ENCODE measurements at regions not wholly inside any gene's neighbourhood (a gene's known extent, or its start where the extent isn't known, plus 50 kb on each side); places are given as distances from the start of the nearest gene placed in this dataset.

- no peaks in the 10 kb centered on the region for H3K4me1 ChIP-seq
- TF ChIP-seq POLR2A (IDR thresholded peaks at IDR 0.05) (no peak), CTCF (IDR thresholded peaks at IDR 0.05) (no peak)
- ATAC-seq (no peak), DNase-seq (no peak)
- H3K27ac ChIP-seq: no peak overlapping the region
- intact Hi-C loops (cut with DNase I): no loop called here
- no peaks in the 10 kb centered on the region for H3K27me3 ChIP-seq
- no peaks in the 10 kb centered on the region for H3K9me3 ChIP-seq
- WGBS (ENCODE audit: insufficient coverage, low coverage, low lambda C conversion rate, missing lambda C conversion rate): 45% methylated on average over 5 of the region's 6 CpGs
- no peaks in the 10 kb centered on the region for H3K36me3 ChIP-seq
- no peak overlapping the region for H3K4me3 ChIP-seq
Measured at GRCh38 chr10:130487566-130487965, 351.4 kb downstream of the GLRX3 start.

- Histone ChIP-seq H3K27me3 (no peaks in the 10 kb centered on the region), H3K9me3 (no peaks in the 10 kb centered on the region), H3K4me3 (no peak overlapping the region), H3K36me3 (no peaks in the 10 kb centered on the region), H3K4me1 (no peaks in the 10 kb centered on the region), H3K27ac (no peak overlapping the region)
- DNase-seq: no peak
- intact Hi-C loops (cut with DNase I): no loop called here
- TF ChIP-seq CTCF (IDR thresholded peaks at IDR 0.05): no peak
- no peak for TF ChIP-seq POLR2A (IDR thresholded peaks at IDR 0.05)
- WGBS (ENCODE audit: insufficient coverage, low coverage, low lambda C conversion rate, missing lambda C conversion rate): 29% methylated on average over 5 of the region's 5 CpGs
- no peak for ATAC-seq
Measured at GRCh38 chr10:130489891-130490290, 353.7 kb downstream of the GLRX3 start.

GRCh38 chr10:130491011-130491692 is 355.0 kb downstream of the GLRX3 start:
- Histone ChIP-seq H3K36me3 (no peaks in the 10 kb centered on the region), H3K9me3 (no peaks in the 10 kb centered on the region), H3K27ac (no peak overlapping the region), H3K4me1 (no peaks in the 10 kb centered on the region), H3K4me3 (no peak overlapping the region), H3K27me3 (no peaks in the 10 kb centered on the region)
- ATAC-seq (no peak), DNase-seq (peak in 1 of 3 donors; percentile 11)
- 61% methylated on average over 2 of the region's 5 CpGs for WGBS (ENCODE audit: insufficient coverage, low coverage, low lambda C conversion rate, missing lambda C conversion rate)
- TF ChIP-seq CTCF (IDR thresholded peaks at IDR 0.05) (no peak), POLR2A (IDR thresholded peaks at IDR 0.05) (no peak)
- intact Hi-C loops (cut with DNase I): no loop called here

GRCh38 chr10:130491693-130492050 is 355.5 kb downstream of the GLRX3 start:
- Histone ChIP-seq H3K27ac (no peak overlapping the region), H3K27me3 (no peaks in the 10 kb centered on the region), H3K4me3 (no peak overlapping the region), H3K36me3 (no peaks in the 10 kb centered on the region), H3K9me3 (no peaks in the 10 kb centered on the region), H3K4me1 (no peaks in the 10 kb centered on the region)
- no peak for DNase-seq
- no peak for ATAC-seq
- TF ChIP-seq POLR2A (IDR thresholded peaks at IDR 0.05) (no peak), CTCF (IDR thresholded peaks at IDR 0.05) (no peak)
- WGBS (ENCODE audit: insufficient coverage, low coverage, low lambda C conversion rate, missing lambda C conversion rate): 49% methylated on average over 5 of the region's 7 CpGs
- intact Hi-C loops (cut with DNase I): no loop called here

Data from right lobe of liver (tissue), 6 donors.